ENCODE measurements at regions not wholly inside any gene's neighbourhood (a gene's known extent, or its start where the extent isn't known, plus 50 kb on each side); places are given as distances from the start of the nearest gene placed in this dataset.

DNA sequence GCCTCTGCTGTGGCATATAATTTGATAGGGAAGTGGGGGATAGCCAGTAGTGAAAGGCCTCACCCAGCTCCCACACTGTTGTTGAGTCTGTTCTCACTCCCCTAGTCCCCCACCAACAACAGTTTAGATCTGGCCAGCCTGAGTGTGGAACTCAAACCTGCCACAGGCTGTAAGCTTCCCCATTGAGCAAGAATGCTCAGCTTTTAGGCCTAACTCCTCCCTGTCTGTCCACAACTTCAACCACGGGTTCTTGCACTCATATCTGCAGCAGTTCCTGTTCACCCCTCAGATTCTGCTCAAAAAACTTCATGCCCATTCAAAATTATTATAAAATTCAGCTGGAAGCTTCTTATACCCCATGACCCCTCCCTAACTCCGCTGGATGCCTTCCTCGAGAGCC, 975.1 kb downstream of the NSUN3 start:
- TF ChIP-seq, protein P1, sequence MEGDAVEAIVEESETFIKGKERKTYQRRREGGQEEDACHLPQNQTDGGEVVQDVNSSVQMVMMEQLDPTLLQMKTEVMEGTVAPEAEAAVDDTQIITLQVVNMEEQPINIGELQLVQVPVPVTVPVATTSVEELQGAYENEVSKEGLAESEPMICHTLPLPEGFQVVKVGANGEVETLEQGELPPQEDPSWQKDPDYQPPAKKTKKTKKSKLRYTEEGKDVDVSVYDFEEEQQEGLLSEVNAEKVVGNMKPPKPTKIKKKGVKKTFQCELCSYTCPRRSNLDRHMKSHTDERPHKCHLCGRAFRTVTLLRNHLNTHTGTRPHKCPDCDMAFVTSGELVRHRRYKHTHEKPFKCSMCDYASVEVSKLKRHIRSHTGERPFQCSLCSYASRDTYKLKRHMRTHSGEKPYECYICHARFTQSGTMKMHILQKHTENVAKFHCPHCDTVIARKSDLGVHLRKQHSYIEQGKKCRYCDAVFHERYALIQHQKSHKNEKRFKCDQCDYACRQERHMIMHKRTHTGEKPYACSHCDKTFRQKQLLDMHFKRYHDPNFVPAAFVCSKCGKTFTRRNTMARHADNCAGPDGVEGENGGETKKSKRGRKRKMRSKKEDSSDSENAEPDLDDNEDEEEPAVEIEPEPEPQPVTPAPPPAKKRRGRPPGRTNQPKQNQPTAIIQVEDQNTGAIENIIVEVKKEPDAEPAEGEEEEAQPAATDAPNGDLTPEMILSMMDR (IDR thresholded peaks at IDR 0.05; ENCODE audit: insufficient read depth, low read length, poor library complexity, severe bottlenecking) = no peak
- no peak for TF ChIP-seq EZH2phosphoT487 (conservative IDR thresholded peaks at IDR 0.05; ENCODE audit: low read length)
